H9 (cell line): ENCODE measurements at regions not wholly inside any gene's neighbourhood (a gene's known extent, or its start where the extent isn't known, plus 50 kb on each side); places are given as distances from the start of the nearest gene placed in this dataset.

Experiments
- DNase-seq: peaks from one replicate; pipeline ENCODE4 v3.0.0-alpha.2; 2017
- H2AFZ ChIP-seq: one replicate; pipeline ENCODE4 v1.6.1; 2013; ENCODE audit warnings: mild to moderate bottlenecking, low read length, control low read depth, moderate library complexity
- H2AK5ac ChIP-seq: 2 replicates; pipeline ENCODE4 v1.6.1; 2013; ENCODE audit warnings: low read length, control low read depth, mixed read lengths; ENCODE audit not compliant: insufficient read length
- H2BK120ac ChIP-seq: one replicate; pipeline ENCODE4 v1.6.1; 2013; ENCODE audit warnings: low read depth, mild to moderate bottlenecking, low read length, control low read depth, inconsistent platforms; ENCODE audit not compliant: poor library complexity, severe bottlenecking
- H2BK12ac ChIP-seq: 2 replicates; pipeline ENCODE4 v1.6.1; 2013; ENCODE audit warnings: low read length, control low read depth, mixed read lengths, low read depth; ENCODE audit not compliant: insufficient read length
- H2BK15ac ChIP-seq: 2 replicates; pipeline ENCODE4 v1.6.1; 2013; ENCODE audit warnings: low read depth, low read length, control low read depth
- H2BK20ac ChIP-seq: one replicate; pipeline ENCODE4 v1.6.1; 2013; ENCODE audit warnings: low read depth, mild to moderate bottlenecking, low read length, control low read depth, inconsistent platforms; ENCODE audit not compliant: poor library complexity, severe bottlenecking
- H2BK5ac ChIP-seq: 2 replicates; pipeline ENCODE4 v1.6.1; 2013; ENCODE audit warnings: low read length, control low read depth, mixed read lengths; ENCODE audit not compliant: insufficient read length
- H3K14ac ChIP-seq: 2 replicates; pipeline ENCODE4 v1.6.1; 2013; ENCODE audit warnings: low read length, control low read depth; ENCODE audit not compliant: insufficient read depth
- H3K18ac ChIP-seq: 2 replicates; pipeline ENCODE4 v1.6.1; 2013; ENCODE audit warnings: low read depth, mild to moderate bottlenecking, mixed read lengths, low read length, control low read depth; ENCODE audit not compliant: insufficient read length
- H3K23ac ChIP-seq: 2 replicates; pipeline ENCODE4 v1.6.1; 2013; ENCODE audit warnings: low read length, control low read depth, mixed read lengths, low read depth; ENCODE audit not compliant: insufficient read length
- H3K23me2 ChIP-seq: 2 replicates; pipeline ENCODE4 v1.6.1; 2013; ENCODE audit warnings: low read depth, mild to moderate bottlenecking, mixed read lengths, low read length, control low read depth; ENCODE audit not compliant: insufficient read length, poor library complexity, severe bottlenecking
- H3K27ac ChIP-seq: 2 replicates; pipeline ENCODE4 v1.5.1; 2013; ENCODE audit warnings: low read length, control low read depth, mixed read lengths, low read depth; ENCODE audit not compliant: insufficient read length
- H3K27me3 ChIP-seq: 2 replicates; pipeline ENCODE4 v1.6.1; 2013; ENCODE audit warnings: low read length, control low read depth, inconsistent platforms; ENCODE audit not compliant: insufficient read depth
- H3K4ac ChIP-seq: 2 replicates; pipeline ENCODE4 v1.6.1; 2013; ENCODE audit warnings: low read depth, mild to moderate bottlenecking, control low read depth, inconsistent platforms, low read length, moderate library complexity
- H3K4me1 ChIP-seq: 2 replicates; pipeline ENCODE4 v1.6.1; 2013; ENCODE audit warnings: low read length, control low read depth, inconsistent platforms; ENCODE audit not compliant: insufficient read depth
- H3K4me2 ChIP-seq: 2 replicates; pipeline ENCODE4 v1.6.1; 2013; ENCODE audit warnings: low read length, control low read depth, mixed read lengths; ENCODE audit not compliant: insufficient read length, insufficient read depth
- H3K56ac ChIP-seq: 2 replicates; pipeline ENCODE4 v1.6.1; 2013; ENCODE audit warnings: low read depth, mild to moderate bottlenecking, mixed read lengths, low read length, control low read depth; ENCODE audit not compliant: insufficient read length
- H3K79me1 ChIP-seq: 2 replicates; pipeline ENCODE4 v1.6.1; 2013; ENCODE audit warnings: low read depth, mild to moderate bottlenecking, moderate library complexity, low read length, control low read depth, inconsistent platforms; ENCODE audit not compliant: insufficient read depth, poor library complexity, severe bottlenecking
- H3K79me2 ChIP-seq: 2 replicates; pipeline ENCODE4 v1.6.1; 2013; ENCODE audit warnings: low read length, control low read depth, inconsistent platforms; ENCODE audit not compliant: insufficient read depth
- H3K9ac ChIP-seq: 2 replicates; pipeline ENCODE4 v1.6.1; 2013; ENCODE audit warnings: low read length, control low read depth, mixed read lengths; ENCODE audit not compliant: insufficient read length; ENCODE audit errors: extremely low read depth
- H3K9me3 ChIP-seq: one replicate; pipeline ENCODE4 v1.6.1; 2013; ENCODE audit warnings: low read depth, low read length, inconsistent platforms; ENCODE audit not compliant: control insufficient read depth
- H3T11ph ChIP-seq: one replicate; pipeline ENCODE4 v1.6.1; 2013; ENCODE audit warnings: mild to moderate bottlenecking, low read length, control low read depth, inconsistent platforms
- H4K20me1 ChIP-seq: one replicate; pipeline ENCODE4 v1.6.1; 2013; ENCODE audit not compliant: control insufficient read depth, insufficient read length, insufficient read depth
- H4K5ac ChIP-seq: 2 replicates; pipeline ENCODE4 v1.6.1; 2013; ENCODE audit warnings: low read depth, mild to moderate bottlenecking, mixed read lengths, low read length, control low read depth; ENCODE audit not compliant: insufficient read length
- H4K8ac ChIP-seq: replicated peaks from 2 replicates; pipeline ENCODE4 v1.6.1; 2013; ENCODE audit warnings: low read length, control low read depth, mixed read lengths, low read depth; ENCODE audit not compliant: insufficient read length
- H4K91ac ChIP-seq: 2 replicates; pipeline ENCODE4 v1.6.1; 2013; ENCODE audit warnings: low read depth, mild to moderate bottlenecking, moderate library complexity, mixed read lengths, low read length, control low read depth; ENCODE audit not compliant: insufficient read length
- H3K27ac Mint-ChIP-seq, 3 experiments: 2 replicates in 2 of 3; 3 replicates in 1 of 3; pipeline ENCODE4 v1.8.0; 2020 to 2021; ENCODE audit warnings: mixed read lengths in 3 of 3, mild to moderate bottlenecking in 1 of 3, moderate library complexity in 1 of 3
- H3K27me3 Mint-ChIP-seq: 2 replicates; pipeline ENCODE4 v1.8.0; 2021; ENCODE audit warnings: low read depth, mild to moderate bottlenecking, moderate library complexity, mixed read lengths
- H3K36me3 Mint-ChIP-seq, 3 experiments: 2 replicates in 2 of 3; 3 replicates in 1 of 3; pipeline ENCODE4 v1.8.0; 2020 to 2021; ENCODE audit warnings: low read depth in 3 of 3, mixed read lengths in 3 of 3; ENCODE audit not compliant: insufficient read depth in 1 of 3
- H3K4me1 Mint-ChIP-seq, 2 experiments: 2 replicates each; pipeline ENCODE4 v1.8.0; 2020; ENCODE audit warnings: mixed read lengths in 2 of 2
- H3K4me3 Mint-ChIP-seq, 2 experiments: 2 replicates in 1 of 2; 3 replicates in 1 of 2; pipeline ENCODE4 v1.8.0; 2020 to 2021; ENCODE audit warnings: mild to moderate bottlenecking in 2 of 2, mixed read lengths in 2 of 2, moderate library complexity in 1 of 2
- H3K9me3 Mint-ChIP-seq, 2 experiments: 2 replicates in 1 of 2; 3 replicates in 1 of 2; pipeline ENCODE4 v1.8.0; 2020; ENCODE audit warnings: mild to moderate bottlenecking in 2 of 2, mixed read lengths in 2 of 2, moderate library complexity in 1 of 2
- WGBS: extraction: QIAGEN DNeasy Blood & Tissue Kit; methylation state at CpG from one replicate; pipeline ENCODE4 v1.1.7; 2013; ENCODE audit warnings: missing lambda C conversion rate, low lambda C conversion rate, mixed read lengths; ENCODE audit not compliant: insufficient read length; ENCODE audit errors: extremely low coverage; 5-methylcytosine and 5-hydroxymethylcytosine counted together
- TF ChIP-seq, protein P1 (sequence below): fragments of 200-600 bp; sonication (generic); conservative IDR thresholded peaks from 3 replicates; pipeline ENCODE4 v1.8.0; 2021; ENCODE audit warnings: antibody characterized with exemption, mild to moderate bottlenecking

DNA sequence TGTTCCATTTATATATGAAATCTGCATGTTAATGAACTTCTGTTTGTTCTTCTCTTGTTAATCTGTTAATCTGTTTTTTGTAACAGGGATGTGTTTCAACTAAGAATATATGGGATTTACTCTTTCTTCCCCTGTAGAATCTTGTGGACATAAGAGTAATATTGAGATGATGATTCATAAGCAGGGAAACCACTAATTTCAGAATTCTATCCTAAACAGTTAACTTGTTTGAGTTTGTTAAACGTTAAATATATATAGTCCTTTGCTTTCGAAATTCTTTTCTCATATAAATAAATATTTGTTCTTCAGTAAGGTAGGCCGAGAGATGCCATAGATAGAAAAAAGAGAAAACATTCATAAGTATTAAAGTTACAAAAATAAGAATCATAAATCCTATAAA, 1052.2 kb upstream of the SPRY2 start:
- no peak overlapping the region for H3K4me2 ChIP-seq
- no CpG with 5 or more reads among the region's 3 CpGs for WGBS
- no peaks in the 10 kb centered on the region for H4K20me1 ChIP-seq
- H4K5ac ChIP-seq: no peak overlapping the region
- no peak overlapping the region for H2AK5ac ChIP-seq
- H4K91ac ChIP-seq: no peak overlapping the region
- no peak overlapping the region for H2BK120ac ChIP-seq
- TF ChIP-seq, protein P1, sequence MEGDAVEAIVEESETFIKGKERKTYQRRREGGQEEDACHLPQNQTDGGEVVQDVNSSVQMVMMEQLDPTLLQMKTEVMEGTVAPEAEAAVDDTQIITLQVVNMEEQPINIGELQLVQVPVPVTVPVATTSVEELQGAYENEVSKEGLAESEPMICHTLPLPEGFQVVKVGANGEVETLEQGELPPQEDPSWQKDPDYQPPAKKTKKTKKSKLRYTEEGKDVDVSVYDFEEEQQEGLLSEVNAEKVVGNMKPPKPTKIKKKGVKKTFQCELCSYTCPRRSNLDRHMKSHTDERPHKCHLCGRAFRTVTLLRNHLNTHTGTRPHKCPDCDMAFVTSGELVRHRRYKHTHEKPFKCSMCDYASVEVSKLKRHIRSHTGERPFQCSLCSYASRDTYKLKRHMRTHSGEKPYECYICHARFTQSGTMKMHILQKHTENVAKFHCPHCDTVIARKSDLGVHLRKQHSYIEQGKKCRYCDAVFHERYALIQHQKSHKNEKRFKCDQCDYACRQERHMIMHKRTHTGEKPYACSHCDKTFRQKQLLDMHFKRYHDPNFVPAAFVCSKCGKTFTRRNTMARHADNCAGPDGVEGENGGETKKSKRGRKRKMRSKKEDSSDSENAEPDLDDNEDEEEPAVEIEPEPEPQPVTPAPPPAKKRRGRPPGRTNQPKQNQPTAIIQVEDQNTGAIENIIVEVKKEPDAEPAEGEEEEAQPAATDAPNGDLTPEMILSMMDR: no peak
- H3K4ac ChIP-seq: no peak overlapping the region
- no peak overlapping the region for H2AFZ ChIP-seq
- H3K18ac ChIP-seq: no peak overlapping the region
- no peak overlapping the region for H2BK5ac ChIP-seq
- H2BK20ac ChIP-seq: no peak overlapping the region
- no peak overlapping the region for H3T11ph ChIP-seq
- H3K23ac ChIP-seq: no peak overlapping the region
- H3K9ac ChIP-seq: no peak overlapping the region
- H3K23me2 ChIP-seq: no peaks in the 10 kb centered on the region
- DNase-seq: no peak
- peaks cover 3% of the 10 kb centered on the region; the same call in 1 of the 2 replicates for H3K4me1 ChIP-seq
- no peak overlapping the region for H3K56ac ChIP-seq
- Mint-ChIP-seq H3K9me3 (no peaks in the 10 kb centered on the region; a peak in 2 of 5 replicates), H3K36me3 (no peaks in the 10 kb centered on the region), H3K27me3 (no peaks in the 10 kb centered on the region), H3K4me1 (peaks cover 33 to 35% of the 10 kb centered on the region in 2 experiments), H3K4me3 (no peak overlapping the region), H3K27ac (peak overlapping the region; percentile 59 to 68 (median 60); a peak in 4 of 7 replicates)
- H3K14ac ChIP-seq: no peak overlapping the region
- H2BK15ac ChIP-seq: no peak overlapping the region
- no peaks in the 10 kb centered on the region for H3K27me3 ChIP-seq
- H3K27ac ChIP-seq: no peak overlapping the region
- no peaks in the 10 kb centered on the region for H3K79me1 ChIP-seq
- no peaks in the 10 kb centered on the region for H3K79me2 ChIP-seq
- no peaks in the 10 kb centered on the region for H3K9me3 ChIP-seq
- H2BK12ac ChIP-seq: no peak overlapping the region
- no peak overlapping the region for H4K8ac ChIP-seq
